ENCODE measurements at regions not wholly inside any gene's neighbourhood (a gene's known extent, or its start where the extent isn't known, plus 50 kb on each side); places are given as distances from the start of the nearest gene placed in this dataset.

DNA sequence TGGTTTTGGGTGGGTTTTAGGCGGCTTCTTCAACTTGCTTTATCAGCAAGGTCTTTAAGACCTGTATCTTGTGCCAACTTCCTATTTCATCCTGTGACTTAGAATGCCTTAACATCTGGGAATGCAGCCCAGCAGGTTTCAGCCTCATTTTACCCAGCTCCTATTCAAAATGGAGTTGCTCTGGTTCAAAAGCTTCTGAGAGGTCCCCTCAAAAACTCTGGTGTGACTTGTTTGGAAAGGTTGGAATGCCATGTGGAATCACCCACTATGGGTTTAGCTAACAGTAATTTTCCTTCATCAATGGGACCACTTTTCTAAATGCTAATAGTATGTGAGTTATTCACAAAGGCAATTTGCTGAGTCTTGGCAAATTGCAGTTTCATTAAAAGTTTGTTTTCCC lies 509.4 kb upstream of the SMIM21 start:
- TF ChIP-seq, protein P1, sequence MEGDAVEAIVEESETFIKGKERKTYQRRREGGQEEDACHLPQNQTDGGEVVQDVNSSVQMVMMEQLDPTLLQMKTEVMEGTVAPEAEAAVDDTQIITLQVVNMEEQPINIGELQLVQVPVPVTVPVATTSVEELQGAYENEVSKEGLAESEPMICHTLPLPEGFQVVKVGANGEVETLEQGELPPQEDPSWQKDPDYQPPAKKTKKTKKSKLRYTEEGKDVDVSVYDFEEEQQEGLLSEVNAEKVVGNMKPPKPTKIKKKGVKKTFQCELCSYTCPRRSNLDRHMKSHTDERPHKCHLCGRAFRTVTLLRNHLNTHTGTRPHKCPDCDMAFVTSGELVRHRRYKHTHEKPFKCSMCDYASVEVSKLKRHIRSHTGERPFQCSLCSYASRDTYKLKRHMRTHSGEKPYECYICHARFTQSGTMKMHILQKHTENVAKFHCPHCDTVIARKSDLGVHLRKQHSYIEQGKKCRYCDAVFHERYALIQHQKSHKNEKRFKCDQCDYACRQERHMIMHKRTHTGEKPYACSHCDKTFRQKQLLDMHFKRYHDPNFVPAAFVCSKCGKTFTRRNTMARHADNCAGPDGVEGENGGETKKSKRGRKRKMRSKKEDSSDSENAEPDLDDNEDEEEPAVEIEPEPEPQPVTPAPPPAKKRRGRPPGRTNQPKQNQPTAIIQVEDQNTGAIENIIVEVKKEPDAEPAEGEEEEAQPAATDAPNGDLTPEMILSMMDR (conservative IDR thresholded peaks at IDR 0.05; ENCODE audit: low read length): no peak
- no peak for DNase-seq (ENCODE audit: low read depth)
- H3K4me3 ChIP-seq (ENCODE audit: low read length): no peak overlapping the region

DNA sequence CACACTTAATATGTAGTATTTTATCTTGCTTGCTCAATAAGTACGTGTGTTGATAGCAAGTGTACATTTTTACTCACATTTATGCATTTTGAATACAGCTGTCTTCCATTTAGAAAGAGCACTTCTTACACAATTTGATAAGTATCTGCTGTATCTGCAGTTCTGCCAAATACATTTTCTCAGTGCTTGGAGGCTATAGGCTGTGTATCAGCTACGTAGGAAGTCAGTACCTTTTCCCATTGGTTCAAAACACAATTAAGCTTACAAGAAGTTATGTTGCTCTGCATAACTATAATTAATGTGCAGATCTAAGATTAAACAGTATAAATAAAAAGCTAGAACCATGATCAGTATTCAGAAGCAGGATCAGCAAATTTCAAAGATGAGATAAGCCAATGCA lies 503.6 kb upstream of the SMIM21 start:
- DNase-seq (ENCODE audit: low read depth): no peak
- TF ChIP-seq, protein P1 (conservative IDR thresholded peaks at IDR 0.05; ENCODE audit: low read length): no peak
- H3K4me3 ChIP-seq (ENCODE audit: low read length): no peak overlapping the region

DNA sequence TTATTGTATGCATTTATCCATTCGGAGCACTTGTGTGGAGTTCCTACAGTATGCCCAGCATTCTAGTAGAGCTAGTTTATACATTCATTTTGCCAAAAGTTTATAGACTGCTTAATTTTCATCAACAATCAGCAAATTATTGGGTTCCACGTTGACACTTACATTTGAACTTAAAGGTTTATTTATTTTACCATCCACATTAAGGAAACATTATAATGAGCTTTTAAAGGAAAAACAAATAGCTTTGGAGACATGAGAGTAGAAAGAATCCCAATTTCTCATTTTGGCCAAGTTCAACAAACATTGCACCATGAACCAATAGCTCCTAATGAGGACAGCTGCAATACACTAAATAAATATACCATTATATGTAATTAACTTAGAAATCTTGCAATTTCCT lies 501.2 kb upstream of the SMIM21 start:
- no peak overlapping the region for H3K4me3 ChIP-seq (ENCODE audit: low read length)
- DNase-seq (ENCODE audit: low read depth): no peak
- TF ChIP-seq, protein P1 (conservative IDR thresholded peaks at IDR 0.05; ENCODE audit: low read length): no peak

DNA sequence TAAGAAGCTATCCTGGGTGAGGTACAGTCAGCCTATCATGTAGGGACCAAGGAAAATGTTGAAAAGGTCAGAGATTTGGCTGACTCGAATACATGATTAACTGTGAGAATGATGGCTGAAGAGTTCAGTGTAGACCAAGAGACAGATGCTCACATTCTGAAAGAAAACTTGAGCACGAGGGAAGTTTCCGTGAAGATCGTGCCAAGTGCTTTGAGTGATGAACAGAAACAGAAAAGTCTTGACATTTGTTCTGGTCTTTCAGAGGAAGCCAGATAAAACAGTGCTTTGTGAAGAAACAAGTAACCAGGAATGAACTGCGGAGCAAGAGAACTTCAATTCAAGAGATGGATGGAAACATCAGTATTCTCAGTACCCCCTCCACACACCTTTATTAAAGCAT lies 500.3 kb upstream of the SMIM21 start:
- no peak overlapping the region for H3K4me3 ChIP-seq (ENCODE audit: low read length)
- TF ChIP-seq, protein P1 (conservative IDR thresholded peaks at IDR 0.05; ENCODE audit: low read length): no peak
- no peak for DNase-seq (ENCODE audit: low read depth)

DNA sequence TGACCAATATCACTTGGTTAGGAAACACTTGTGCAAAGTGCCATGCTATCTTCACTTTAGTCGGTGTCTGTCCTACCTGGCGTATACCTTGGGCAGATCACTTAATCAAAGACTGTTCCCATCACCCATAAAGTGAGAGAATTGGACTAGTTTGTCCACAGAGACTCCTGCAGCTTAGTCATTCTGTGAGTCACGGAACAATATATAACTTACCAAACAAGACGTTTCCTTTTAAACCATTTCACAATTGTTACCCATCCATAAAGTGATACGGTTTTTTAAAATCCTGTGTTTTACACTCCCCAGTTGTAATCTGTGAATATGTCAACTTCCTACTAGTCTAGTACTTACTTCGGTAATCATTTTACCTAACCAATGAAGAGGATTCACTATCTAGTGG lies 499.3 kb upstream of the SMIM21 start:
- TF ChIP-seq, protein P1 (conservative IDR thresholded peaks at IDR 0.05; ENCODE audit: low read length): no peak
- no peak overlapping the region for H3K4me3 ChIP-seq (ENCODE audit: low read length)
- DNase-seq (ENCODE audit: low read depth): no peak

DNA sequence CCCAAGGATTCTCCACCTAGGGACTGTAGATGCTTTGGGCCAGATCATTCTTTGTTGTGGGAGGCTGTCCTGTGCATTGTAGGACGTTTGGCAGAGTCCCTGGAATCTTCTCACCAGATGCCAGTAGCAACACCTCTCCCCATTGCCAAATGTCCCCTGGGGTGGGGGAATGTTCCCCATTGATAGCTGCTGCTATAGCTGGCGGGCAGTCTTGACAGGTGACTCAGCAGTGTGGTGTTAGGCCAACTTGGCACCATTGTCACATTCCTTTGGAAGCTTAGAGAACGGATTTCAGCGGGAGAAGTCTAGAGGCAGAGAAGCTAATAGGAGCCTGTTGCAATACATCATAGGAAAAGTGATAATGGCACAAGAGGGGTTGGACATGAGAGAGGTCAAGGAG lies 495.7 kb upstream of the SMIM21 start:
- TF ChIP-seq, protein P1 (conservative IDR thresholded peaks at IDR 0.05; ENCODE audit: low read length): no peak
- H3K4me3 ChIP-seq (ENCODE audit: low read length): no peak overlapping the region
- peak; percentile 96 for DNase-seq (ENCODE audit: low read depth)

DNA sequence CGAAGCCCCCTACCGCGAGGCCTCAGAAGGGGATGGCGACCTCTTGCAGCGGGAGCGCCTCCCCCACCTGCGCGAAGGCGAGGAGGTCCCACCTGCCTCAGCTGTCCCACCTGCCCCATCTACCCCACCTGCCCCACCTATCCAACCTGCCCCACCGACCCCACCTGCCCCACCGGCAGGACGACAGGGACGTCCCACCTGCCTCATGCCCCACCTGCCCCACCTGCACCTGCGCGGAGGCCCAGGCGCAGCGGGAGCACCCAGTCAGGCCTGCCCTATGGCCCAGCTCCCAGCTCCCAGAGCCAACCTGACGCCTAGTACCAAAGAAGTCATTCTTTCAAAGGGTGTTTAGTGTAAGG lies 489.1 kb upstream of the SMIM21 start:
- H3K4me3 ChIP-seq (ENCODE audit: low read length): peak overlapping the region; percentile 42; the same call in 1 of the 2 replicates
- DNase-seq (ENCODE audit: low read depth): no peak
- TF ChIP-seq, protein P1 (conservative IDR thresholded peaks at IDR 0.05; ENCODE audit: low read length): no peak

Measured in AG10803 (cell line).